Small intestine (tissue), 7 donors: ENCODE measurements at regions not wholly inside any gene's neighbourhood (a gene's known extent, or its start where the extent isn't known, plus 50 kb on each side); places are given as distances from the start of the nearest gene placed in this dataset.

Experiments used
- DNase-seq, 2 donors: peaks; one replicate each; pipeline versions ENCODE4 v3.0.0 to v3.0.0-alpha.2; 2013
- FAIRE-seq: peaks from 2 replicates; lab custom pipeline; 2012; peaks lifted over from hg19 to GRCh38; lab: Jason Lieb, UNC
- H3K27ac ChIP-seq, 3 donors: one replicate each; pipeline ENCODE4 v1.5.1; 2013; ENCODE audit warnings: low read length in 2 of 3, mild to moderate bottlenecking in 2 of 3, control low read depth in 1 of 3, inconsistent platforms in 1 of 3, low read depth in 1 of 3, moderate library complexity in 1 of 3
- H3K27me3 ChIP-seq, 3 donors: one replicate each; pipeline ENCODE4 v1.6.1; 2013; ENCODE audit warnings: low read length in 3 of 3, inconsistent platforms in 1 of 3; ENCODE audit not compliant: control insufficient read depth in 3 of 3, insufficient read depth in 3 of 3
- H3K36me3 ChIP-seq, 3 donors: one replicate each; pipeline ENCODE4 v1.6.1; 2013; ENCODE audit warnings: low read length in 3 of 3, inconsistent platforms in 1 of 3, low read depth in 1 of 3, mild to moderate bottlenecking in 1 of 3, moderate library complexity in 1 of 3; ENCODE audit not compliant: control insufficient read depth in 3 of 3, insufficient read depth in 2 of 3
- H3K4me1 ChIP-seq, 3 donors: one replicate each; pipeline ENCODE4 v1.6.1; 2013; ENCODE audit warnings: low read length in 2 of 3, inconsistent platforms in 1 of 3, low read depth in 1 of 3, mild to moderate bottlenecking in 1 of 3, moderate library complexity in 1 of 3; ENCODE audit not compliant: control insufficient read depth in 3 of 3, insufficient read depth in 2 of 3
- H3K4me3 ChIP-seq, 3 donors: one replicate each; pipeline ENCODE4 v1.5.1; 2013; ENCODE audit warnings: low read length in 3 of 3, control low read depth in 1 of 3, inconsistent platforms in 1 of 3, low read depth in 1 of 3, mild to moderate bottlenecking in 1 of 3, moderate library complexity in 1 of 3
- H3K9me3 ChIP-seq, 2 donors: one replicate each; pipeline ENCODE4 v1.6.1; 2013; ENCODE audit warnings: low read depth in 1 of 2, low read length in 1 of 2; ENCODE audit not compliant: control insufficient read depth in 2 of 2, insufficient read depth in 1 of 2
- WGBS, 3 donors: extraction: QIAGEN DNeasy Blood & Tissue Kit; methylation state at CpG; one replicate each; pipeline ENCODE4 v1.1.7; 2013; 5-methylcytosine and 5-hydroxymethylcytosine counted together
- donor health status: healthy with polysubstance abuse.
- donor health status: control.
- donor health status: control.
- donor health status: Bipolar disorder and iron deficiency.
- donor health status: healthy.

- WGBS, 3 donors, result 77 to 84% (median 82%) methylated on average over 4 of the region's 4 CpGs
- no peaks in the 10 kb centered on the region for H3K36me3 ChIP-seq
- FAIRE-seq (no peak), DNase-seq (no peak)
- no peak overlapping the region for H3K27ac ChIP-seq
- H3K4me1 ChIP-seq, result no peaks in the 10 kb centered on the region
- H3K27me3 ChIP-seq, result peaks cover 0 to 2% (median 0%) of the 10 kb centered on the region in 3 donors
- H3K9me3 ChIP-seq, result no peaks in the 10 kb centered on the region
- H3K4me3 ChIP-seq, result no peak overlapping the region
Measured at GRCh38 chr18:38616306-38616705, 1050.7 kb upstream of the CELF4 start.

DNA sequence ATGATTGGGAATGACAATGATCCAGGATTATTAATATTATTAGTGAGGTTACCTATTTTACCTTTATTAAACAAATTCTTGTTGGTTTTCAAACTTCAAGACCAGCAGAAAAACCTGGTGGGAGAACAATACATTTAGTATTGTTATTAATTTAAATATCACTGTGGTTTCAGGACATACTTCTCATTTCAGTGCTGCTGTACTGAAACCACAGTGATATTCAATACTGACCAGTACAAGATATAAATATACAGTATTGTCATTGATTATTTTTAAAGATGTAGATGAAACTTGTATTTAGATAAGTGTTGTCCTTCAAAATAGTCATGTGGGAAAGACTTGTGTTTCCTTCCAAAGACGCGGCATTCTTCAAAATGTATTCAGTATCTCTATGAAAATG, 1047.3 kb upstream of the CELF4 start:
- no peaks in the 10 kb centered on the region for H3K36me3 ChIP-seq
- H3K9me3 ChIP-seq, result no peaks in the 10 kb centered on the region
- FAIRE-seq, result no peak
- peaks cover 0 to 2% (median 0%) of the 10 kb centered on the region in 3 donors for H3K27me3 ChIP-seq
- WGBS, 3 donors, result 91 to 97% (median 93%) methylated on average over 2 of the region's 2 CpGs
- no peak overlapping the region for H3K4me3 ChIP-seq
- no peak for DNase-seq
- no peaks in the 10 kb centered on the region for H3K4me1 ChIP-seq
- H3K27ac ChIP-seq, result no peak overlapping the region

GRCh38 chr18:38611036-38611964, 1045.7 kb upstream of the CELF4 start:
- Histone ChIP-seq H3K4me1 (no peaks in the 10 kb centered on the region), H3K36me3 (no peaks in the 10 kb centered on the region), H3K4me3 (no peak overlapping the region), H3K9me3 (no peaks in the 10 kb centered on the region), H3K27me3 (peaks cover 0 to 2% (median 0%) of the 10 kb centered on the region in 3 donors), H3K27ac (no peak overlapping the region)
- FAIRE-seq, result no peak
- 71 to 81% (median 71%) methylated on average over 9 of the region's 9 CpGs for whole genome bisulfite sequencing, 3 donors
- DNase-seq, result no peak

DNA sequence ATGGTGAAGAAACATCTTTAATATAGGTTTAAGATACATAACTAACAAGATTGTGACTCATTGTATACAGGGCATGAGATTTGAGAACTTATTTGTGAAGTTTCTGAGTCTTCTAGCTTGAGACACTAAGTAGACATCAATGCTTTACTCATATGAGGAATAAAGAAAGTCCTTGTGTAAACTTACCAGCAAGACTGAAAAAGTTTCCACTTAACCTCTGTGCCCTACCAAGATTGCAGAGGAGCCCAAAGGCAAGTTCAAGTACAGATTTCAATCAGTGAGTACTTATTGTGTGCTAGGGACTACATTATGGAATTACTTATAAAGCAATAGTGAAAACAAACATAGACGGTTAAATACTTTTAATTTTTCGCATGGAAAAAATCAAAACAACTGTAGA, 1041.2 kb upstream of the CELF4 start:
- no peak overlapping the region for H3K4me3 ChIP-seq
- no peak overlapping the region for H3K27ac ChIP-seq
- H3K36me3 ChIP-seq, result no peaks in the 10 kb centered on the region
- no peaks in the 10 kb centered on the region for H3K27me3 ChIP-seq
- 61 to 77% (median 69%) methylated on average over 2 of the region's 2 CpGs for WGBS, 3 donors
- no peak for FAIRE-seq
- DNase-seq, result no peak
- H3K4me1 ChIP-seq, result peaks cover 0 to 4% (median 0%) of the 10 kb centered on the region in 3 donors
- no peaks in the 10 kb centered on the region for H3K9me3 ChIP-seq

- H3K4me3 ChIP-seq, result no peak overlapping the region
- H3K27ac ChIP-seq, result no peak overlapping the region
- no peaks in the 10 kb centered on the region for H3K36me3 ChIP-seq
- FAIRE-seq (no peak), DNase-seq (no peak)
- no peaks in the 10 kb centered on the region for H3K27me3 ChIP-seq
- peaks cover 0 to 4% (median 0%) of the 10 kb centered on the region in 3 donors for H3K4me1 ChIP-seq
- no peaks in the 10 kb centered on the region for H3K9me3 ChIP-seq
Measured at GRCh38 chr18:38602341-38602740, 1036.7 kb upstream of the CELF4 start.

DNA sequence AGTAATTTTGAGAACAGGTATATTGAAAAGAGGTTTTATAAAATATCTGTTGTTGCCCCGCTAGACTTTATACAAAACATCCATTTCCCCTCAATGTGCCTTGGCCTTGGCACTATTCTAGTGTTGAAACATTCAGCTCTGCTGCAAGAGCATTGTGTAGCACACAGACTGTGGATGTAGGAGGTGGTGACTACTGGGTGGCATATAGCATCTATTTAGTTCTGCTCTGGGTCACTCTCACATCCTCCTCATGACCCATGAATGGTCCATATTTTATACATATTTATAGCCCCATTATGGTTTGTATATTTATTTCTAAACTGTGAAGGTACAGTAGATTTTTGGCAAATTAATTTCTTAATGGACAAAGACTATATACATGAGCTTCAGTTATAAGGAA, 1022.0 kb upstream of the CELF4 start:
- H3K27ac ChIP-seq, result no peak overlapping the region
- DNase-seq, result no peak
- H3K9me3 ChIP-seq, result no peaks in the 10 kb centered on the region
- H3K4me1 ChIP-seq, result no peaks in the 10 kb centered on the region
- no peak for FAIRE-seq
- H3K4me3 ChIP-seq, result no peak overlapping the region
- no peaks in the 10 kb centered on the region for H3K27me3 ChIP-seq
- WGBS, 3 donors, result 85 to 100% (median 96%) methylated on average over 1 of the region's 1 CpG
- H3K36me3 ChIP-seq, result no peaks in the 10 kb centered on the region

DNA sequence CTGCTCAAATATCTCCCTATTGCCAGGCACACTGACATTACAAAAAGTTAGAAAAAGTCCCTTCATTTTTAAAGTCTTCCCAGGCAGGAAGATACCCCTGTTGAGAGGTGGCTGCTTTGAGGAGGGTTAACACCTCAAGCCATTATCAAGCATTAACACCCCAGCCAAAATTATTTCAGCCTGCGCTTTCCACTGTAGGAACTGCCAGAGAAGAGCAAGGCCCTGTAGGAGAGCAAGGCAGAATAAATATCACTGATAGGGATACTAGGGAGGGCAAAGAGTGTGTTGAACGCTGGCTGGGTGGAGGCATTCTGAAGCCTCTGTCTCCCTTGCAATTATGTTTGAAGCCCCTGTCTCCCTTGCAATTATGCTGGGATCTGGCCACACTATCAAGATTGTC, 1020.7 kb upstream of the CELF4 start:
- 67 to 80% (median 74%) methylated on average over 2 of the region's 2 CpGs for WGBS, 3 donors
- no peak for FAIRE-seq
- Histone ChIP-seq H3K4me3 (no peak overlapping the region), H3K36me3 (no peaks in the 10 kb centered on the region), H3K4me1 (no peaks in the 10 kb centered on the region), H3K27ac (no peak overlapping the region), H3K27me3 (no peaks in the 10 kb centered on the region), H3K9me3 (no peaks in the 10 kb centered on the region)
- no peak for DNase-seq

DNA sequence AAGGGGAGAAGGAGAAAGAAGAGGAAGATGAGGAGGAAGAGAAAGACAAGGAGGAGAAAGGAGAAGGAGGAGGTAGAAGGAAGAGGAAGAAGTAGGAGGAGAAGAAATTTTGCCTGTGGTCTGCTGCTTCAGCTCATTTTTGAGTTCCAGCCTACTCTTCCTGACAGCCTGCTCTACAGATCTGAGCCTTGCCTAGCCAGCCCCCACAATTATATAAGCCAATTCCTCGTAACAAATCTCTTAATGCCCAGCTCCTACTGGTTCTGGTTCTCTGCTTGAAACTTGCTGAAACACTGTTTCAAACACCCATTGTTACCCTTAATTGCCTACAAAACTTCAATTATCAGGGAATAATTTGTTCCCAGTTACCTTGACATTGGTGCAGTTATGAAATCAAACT, 1014.2 kb upstream of the CELF4 start:
- DNase-seq (no peak), FAIRE-seq (no peak)
- H3K9me3 ChIP-seq, result peaks cover 0 to 2% of the 10 kb centered on the region in 2 donors
- H3K27me3 ChIP-seq, result no peaks in the 10 kb centered on the region
- H3K4me3 ChIP-seq, result no peak overlapping the region
- no peak overlapping the region for H3K27ac ChIP-seq
- no peaks in the 10 kb centered on the region for H3K36me3 ChIP-seq
- H3K4me1 ChIP-seq, result no peaks in the 10 kb centered on the region
- WGBS, 3 donors, result 71 to 87% (median 80%) methylated on average over 1 of the region's 1 CpG
